ENCODE measurements at regions not wholly inside any gene's neighbourhood (a gene's known extent, or its start where the extent isn't known, plus 50 kb on each side); places are given as distances from the start of the nearest gene placed in this dataset.

DNA sequence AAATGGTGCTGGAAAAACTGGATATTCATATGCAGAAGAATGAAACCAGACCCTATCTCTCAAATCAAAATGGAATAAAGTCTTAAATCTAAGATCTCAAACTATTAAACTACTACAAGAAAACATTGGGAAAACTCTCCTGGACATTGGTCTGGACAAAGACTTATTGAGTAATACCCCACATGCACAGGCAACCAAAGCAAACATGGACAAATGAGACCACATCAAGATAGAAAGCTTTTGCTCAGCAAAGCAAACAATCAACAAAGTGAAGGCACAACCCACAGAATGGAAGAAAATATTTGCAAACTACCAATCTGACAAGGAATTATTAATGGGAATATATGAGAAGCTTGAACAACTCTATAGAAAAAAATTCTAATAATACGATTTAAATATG lies 284.4 kb upstream of the FGF16 start:
- TF ChIP-seq YY1 (IDR thresholded peaks at IDR 0.05; ENCODE audit: insufficient read depth, insufficient read length), result no peak
- TF ChIP-seq ZNF274 (IDR thresholded peaks at IDR 0.05; ENCODE audit: low read depth, low read length), result no peak
- no peak for TF ChIP-seq SUZ12 (IDR thresholded peaks at IDR 0.05; ENCODE audit: extremely low read depth, insufficient read depth, insufficient read length)

All from NT2/D1 (cell line).